ENCODE measurements at regions not wholly inside any gene's neighbourhood (a gene's known extent, or its start where the extent isn't known, plus 50 kb on each side); places are given as distances from the start of the nearest gene placed in this dataset.

- H3K4me3 Mint-ChIP-seq = no peak overlapping the region
- ATAC-seq (replicated peaks; ENCODE audit: extremely low read depth, poor library complexity, severe bottlenecking) (no peak), DNase-seq (ENCODE audit: low spot score in 2 of 2) (no peak)
- H3K9me3 Mint-ChIP-seq = peaks cover 4% of the 10 kb centered on the region
- H3K36me3 Mint-ChIP-seq (ENCODE audit: insufficient read depth) = no peaks in the 10 kb centered on the region
- H3K27me3 Mint-ChIP-seq = peaks cover 72% of the 10 kb centered on the region
- peaks cover 5% of the 10 kb centered on the region for H3K4me1 Mint-ChIP-seq
- H3K27ac Mint-ChIP-seq (ENCODE audit: low read depth) = no peak overlapping the region
These were observed 83.9 kb downstream of the ING1 start for GRCh38 chr13:110797230-110797877.

- ATAC-seq (replicated peaks; ENCODE audit: extremely low read depth, poor library complexity, severe bottlenecking) (no peak), DNase-seq (ENCODE audit: low spot score in 2 of 2) (no peak)
- H3K27ac Mint-ChIP-seq (ENCODE audit: low read depth) = no peak overlapping the region
- no peak overlapping the region for H3K4me3 Mint-ChIP-seq
- no peaks in the 10 kb centered on the region for H3K36me3 Mint-ChIP-seq (ENCODE audit: insufficient read depth)
- peaks cover 72% of the 10 kb centered on the region for H3K27me3 Mint-ChIP-seq
- no peaks in the 10 kb centered on the region for H3K9me3 Mint-ChIP-seq
- H3K4me1 Mint-ChIP-seq = peaks cover 5% of the 10 kb centered on the region
These were observed 84.8 kb downstream of the ING1 start for GRCh38 chr13:110798081-110798994.

- no peaks in the 10 kb centered on the region for H3K9me3 Mint-ChIP-seq
- H3K4me3 Mint-ChIP-seq = no peak overlapping the region
- H3K4me1 Mint-ChIP-seq = peaks cover 5% of the 10 kb centered on the region
- H3K36me3 Mint-ChIP-seq (ENCODE audit: insufficient read depth) = no peaks in the 10 kb centered on the region
- no peak overlapping the region for H3K27ac Mint-ChIP-seq (ENCODE audit: low read depth)
- DNase-seq (ENCODE audit: low spot score in 2 of 2) (no peak), ATAC-seq (replicated peaks; ENCODE audit: extremely low read depth, poor library complexity, severe bottlenecking) (no peak)
- peaks cover 71% of the 10 kb centered on the region for H3K27me3 Mint-ChIP-seq
These were observed 86.0 kb downstream of the ING1 start for GRCh38 chr13:110799246-110800236.

DNA sequence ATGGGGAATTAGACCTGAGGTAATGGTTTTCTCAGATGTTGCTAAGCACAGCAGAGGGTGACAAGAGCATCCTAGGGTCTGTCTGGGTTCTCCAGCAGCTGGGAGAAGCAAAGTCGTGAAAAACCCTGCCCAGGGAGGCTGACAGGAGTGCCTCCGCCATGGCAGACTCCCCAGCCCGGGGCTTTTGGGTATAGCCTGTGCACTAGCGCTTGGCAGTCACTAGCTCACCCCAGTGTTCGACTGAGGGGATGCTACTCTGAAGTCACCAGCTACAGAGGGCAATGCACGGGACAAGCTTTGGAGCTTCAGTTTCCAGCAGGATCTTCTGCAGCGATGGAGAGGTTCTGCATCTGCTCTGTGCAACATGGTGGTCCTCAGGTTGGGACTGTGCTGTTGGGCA lies 87.5 kb downstream of the ING1 start:
- Mint-ChIP-seq H3K4me3 (no peak overlapping the region), H3K36me3 (ENCODE audit: insufficient read depth) (no peaks in the 10 kb centered on the region), H3K27ac (ENCODE audit: low read depth) (no peak overlapping the region), H3K9me3 (no peaks in the 10 kb centered on the region), H3K27me3 (peaks cover 73% of the 10 kb centered on the region), H3K4me1 (peaks cover 5% of the 10 kb centered on the region)
- DNase-seq (ENCODE audit: low spot score in 2 of 2) (no peak), ATAC-seq (replicated peaks; ENCODE audit: extremely low read depth, poor library complexity, severe bottlenecking) (no peak)

- Mint-ChIP-seq H3K4me3 (no peak overlapping the region), H3K27me3 (peaks cover 73% of the 10 kb centered on the region), H3K9me3 (no peaks in the 10 kb centered on the region), H3K4me1 (peaks cover 5% of the 10 kb centered on the region), H3K27ac (ENCODE audit: low read depth) (no peak overlapping the region), H3K36me3 (ENCODE audit: insufficient read depth) (no peaks in the 10 kb centered on the region)
- no peak for ATAC-seq (replicated peaks; ENCODE audit: extremely low read depth, poor library complexity, severe bottlenecking)
- no peak for DNase-seq (ENCODE audit: low spot score in 2 of 2)
These were observed 88.8 kb downstream of the ING1 start for GRCh38 chr13:110802260-110802659.

DNA sequence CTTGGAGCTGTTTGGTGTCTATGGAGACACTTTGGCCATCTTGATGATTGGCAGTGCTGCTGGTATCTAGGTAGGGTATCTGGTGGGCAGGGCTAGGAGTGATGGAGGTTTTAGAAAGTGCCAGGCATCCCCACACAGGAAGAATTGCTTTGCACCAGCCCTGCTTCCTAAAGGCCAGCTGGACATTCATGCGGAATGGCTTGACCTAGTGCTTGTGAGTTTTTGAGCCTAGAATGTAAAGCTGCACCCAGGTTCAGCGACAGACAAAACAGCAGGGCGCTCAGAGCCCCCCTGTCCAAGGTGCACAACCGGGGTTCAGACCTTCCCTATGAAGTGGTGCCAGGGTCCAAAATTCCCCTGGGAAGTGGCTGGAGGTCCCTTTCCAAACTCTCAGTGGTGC lies 93.1 kb downstream of the ING1 start:
- peaks cover 73% of the 10 kb centered on the region for H3K27me3 Mint-ChIP-seq
- H3K36me3 Mint-ChIP-seq (ENCODE audit: insufficient read depth) = no peaks in the 10 kb centered on the region
- H3K9me3 Mint-ChIP-seq = no peaks in the 10 kb centered on the region

GRCh38 chr13:110807546-110807945 lies 94.0 kb downstream of the ING1 start:
- Mint-ChIP-seq H3K4me3 (no peak overlapping the region), H3K4me1 (no peaks in the 10 kb centered on the region), H3K27ac (ENCODE audit: low read depth) (no peak overlapping the region), H3K27me3 (peaks cover 76% of the 10 kb centered on the region), H3K36me3 (ENCODE audit: insufficient read depth) (no peaks in the 10 kb centered on the region), H3K9me3 (no peaks in the 10 kb centered on the region)
- DNase-seq (ENCODE audit: low spot score in 2 of 2) (no peak), ATAC-seq (replicated peaks; ENCODE audit: extremely low read depth, poor library complexity, severe bottlenecking) (no peak)

More for the DNA sequence above, 93.1 kb downstream of the ING1 start:
- ATAC-seq (replicated peaks; ENCODE audit: extremely low read depth, poor library complexity, severe bottlenecking) (no peak), DNase-seq (ENCODE audit: low spot score in 2 of 2) (no peak)
- H3K27ac Mint-ChIP-seq (ENCODE audit: low read depth) = no peak overlapping the region
- H3K4me3 Mint-ChIP-seq = no peak overlapping the region
- H3K4me1 Mint-ChIP-seq = no peaks in the 10 kb centered on the region

- no peak for ATAC-seq (replicated peaks; ENCODE audit: extremely low read depth, poor library complexity, severe bottlenecking)
- Mint-ChIP-seq H3K4me3 (no peak overlapping the region), H3K4me1 (no peaks in the 10 kb centered on the region), H3K27me3 (peaks cover 80% of the 10 kb centered on the region), H3K27ac (ENCODE audit: low read depth) (no peak overlapping the region), H3K9me3 (no peaks in the 10 kb centered on the region), H3K36me3 (ENCODE audit: insufficient read depth) (no peaks in the 10 kb centered on the region)
- DNase-seq (ENCODE audit: low spot score in 2 of 2) = no peak
These were observed 94.6 kb downstream of the ING1 start for GRCh38 chr13:110808138-110808537.

DNA sequence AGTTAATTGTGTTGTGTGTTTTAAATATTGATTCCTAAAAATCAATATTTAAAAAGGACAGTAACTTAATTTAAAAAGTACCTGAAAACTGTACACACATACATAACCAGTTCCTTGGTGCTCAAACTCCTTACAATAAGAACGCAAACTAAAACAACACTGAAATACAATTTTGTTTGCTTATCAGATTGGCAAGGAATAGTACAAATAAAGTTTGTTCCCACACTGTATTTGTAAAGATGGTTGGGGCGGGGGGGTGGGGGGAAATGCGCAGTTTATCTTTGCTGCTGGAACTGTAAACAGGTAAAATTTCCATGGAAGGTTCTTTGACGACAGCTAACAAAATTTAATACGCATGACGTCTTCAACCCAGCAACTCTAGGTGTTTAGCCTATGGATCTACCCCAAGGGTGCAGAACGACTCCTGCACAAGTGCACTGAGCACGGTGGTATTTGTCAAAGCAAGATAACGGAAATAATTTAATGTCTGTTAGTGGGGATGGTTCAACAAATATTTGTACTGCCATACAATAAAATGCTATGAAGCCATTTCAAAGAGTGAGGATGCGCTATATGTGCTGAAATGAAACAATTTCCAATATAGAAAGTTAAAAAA lies 96.5 kb downstream of the ING1 start:
- peaks cover 79% of the 10 kb centered on the region for H3K27me3 Mint-ChIP-seq
- no peak for ATAC-seq (replicated peaks; ENCODE audit: extremely low read depth, poor library complexity, severe bottlenecking)
- no peak overlapping the region for H3K27ac Mint-ChIP-seq (ENCODE audit: low read depth)
- no peak overlapping the region for H3K4me3 Mint-ChIP-seq
- no peaks in the 10 kb centered on the region for H3K9me3 Mint-ChIP-seq
- no peaks in the 10 kb centered on the region for H3K36me3 Mint-ChIP-seq (ENCODE audit: insufficient read depth)
- H3K4me1 Mint-ChIP-seq = no peaks in the 10 kb centered on the region
- no peak for DNase-seq (ENCODE audit: low spot score in 2 of 2)

GRCh38 chr13:110811008-110811720 lies 97.7 kb downstream of the ING1 start:
- Mint-ChIP-seq H3K4me1 (no peaks in the 10 kb centered on the region), H3K27me3 (peaks cover 67% of the 10 kb centered on the region), H3K9me3 (no peaks in the 10 kb centered on the region), H3K36me3 (ENCODE audit: insufficient read depth) (no peaks in the 10 kb centered on the region), H3K27ac (ENCODE audit: low read depth) (no peak overlapping the region), H3K4me3 (no peak overlapping the region)
- DNase-seq (ENCODE audit: low spot score in 2 of 2) = peak in 1 of 2 donors; percentile 4
- no peak for ATAC-seq (replicated peaks; ENCODE audit: extremely low read depth, poor library complexity, severe bottlenecking)

DNA sequence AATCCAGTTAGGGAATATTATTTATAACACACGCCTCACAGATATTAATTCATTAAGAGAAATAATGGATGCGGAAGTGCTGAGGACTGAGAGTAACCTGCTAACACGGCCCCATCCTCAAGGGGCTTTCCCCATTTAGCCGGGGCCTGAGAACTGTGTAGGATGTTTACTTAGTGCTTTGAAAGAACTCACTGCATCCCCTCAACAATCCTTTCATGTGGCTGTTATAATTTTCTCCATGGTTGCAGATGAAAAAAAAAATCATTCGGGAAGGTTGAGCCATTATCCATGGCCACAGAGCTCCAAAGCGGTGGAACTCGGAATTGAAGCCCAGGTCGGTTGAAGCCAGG lies 98.2 kb downstream of the ING1 start:
- no peak for ATAC-seq (replicated peaks; ENCODE audit: extremely low read depth, poor library complexity, severe bottlenecking)
- peak in 1 of 2 donors; percentile 6 for DNase-seq (ENCODE audit: low spot score in 2 of 2)
- peaks cover 61% of the 10 kb centered on the region for H3K27me3 Mint-ChIP-seq
- no peaks in the 10 kb centered on the region for H3K4me1 Mint-ChIP-seq
- H3K36me3 Mint-ChIP-seq (ENCODE audit: insufficient read depth) = no peaks in the 10 kb centered on the region
- H3K9me3 Mint-ChIP-seq = no peaks in the 10 kb centered on the region
- no peak overlapping the region for H3K4me3 Mint-ChIP-seq
- H3K27ac Mint-ChIP-seq (ENCODE audit: low read depth) = no peak overlapping the region

All from central memory CD8-positive, alpha-beta T cell (primary cell).